ENCODE measurements at regions not wholly inside any gene's neighbourhood (a gene's known extent, or its start where the extent isn't known, plus 50 kb on each side); places are given as distances from the start of the nearest gene placed in this dataset.

DNA sequence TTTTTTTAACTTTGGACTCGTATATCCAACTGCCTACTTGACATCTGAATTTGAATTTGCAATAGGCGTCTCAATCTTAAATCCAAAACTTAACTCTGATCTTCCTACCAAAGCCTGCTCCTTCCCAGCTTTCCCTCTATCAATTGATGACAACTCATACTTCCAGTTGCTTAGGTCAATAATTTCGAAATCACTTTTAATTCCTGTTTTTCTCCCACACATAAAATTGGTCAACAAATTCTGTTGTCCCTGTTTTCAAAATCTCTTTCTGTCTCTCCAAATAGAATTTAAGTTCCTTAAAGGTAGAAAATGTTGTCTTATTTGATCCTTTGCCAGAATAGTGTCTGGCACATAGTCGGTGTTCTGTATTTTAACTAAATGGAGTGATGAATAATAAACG, 332.4 kb downstream of the SATB1 start:
- Histone ChIP-seq H3K4me1 (no peaks in the 10 kb centered on the region), H3K27me3 (no peaks in the 10 kb centered on the region), H3K4me3 (no peak overlapping the region), H3K9me3 (no peaks in the 10 kb centered on the region), H3K27ac (no peak overlapping the region), H3K36me3 (no peaks in the 10 kb centered on the region)
- no peak for TF ChIP-seq EP300 (IDR thresholded peaks at IDR 0.05)
- no peak for TF ChIP-seq POLR2AphosphoS5 (IDR thresholded peaks at IDR 0.05)
- TF ChIP-seq, protein P1, sequence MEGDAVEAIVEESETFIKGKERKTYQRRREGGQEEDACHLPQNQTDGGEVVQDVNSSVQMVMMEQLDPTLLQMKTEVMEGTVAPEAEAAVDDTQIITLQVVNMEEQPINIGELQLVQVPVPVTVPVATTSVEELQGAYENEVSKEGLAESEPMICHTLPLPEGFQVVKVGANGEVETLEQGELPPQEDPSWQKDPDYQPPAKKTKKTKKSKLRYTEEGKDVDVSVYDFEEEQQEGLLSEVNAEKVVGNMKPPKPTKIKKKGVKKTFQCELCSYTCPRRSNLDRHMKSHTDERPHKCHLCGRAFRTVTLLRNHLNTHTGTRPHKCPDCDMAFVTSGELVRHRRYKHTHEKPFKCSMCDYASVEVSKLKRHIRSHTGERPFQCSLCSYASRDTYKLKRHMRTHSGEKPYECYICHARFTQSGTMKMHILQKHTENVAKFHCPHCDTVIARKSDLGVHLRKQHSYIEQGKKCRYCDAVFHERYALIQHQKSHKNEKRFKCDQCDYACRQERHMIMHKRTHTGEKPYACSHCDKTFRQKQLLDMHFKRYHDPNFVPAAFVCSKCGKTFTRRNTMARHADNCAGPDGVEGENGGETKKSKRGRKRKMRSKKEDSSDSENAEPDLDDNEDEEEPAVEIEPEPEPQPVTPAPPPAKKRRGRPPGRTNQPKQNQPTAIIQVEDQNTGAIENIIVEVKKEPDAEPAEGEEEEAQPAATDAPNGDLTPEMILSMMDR (IDR thresholded peaks at IDR 0.05): no peak
- no peak for TF ChIP-seq POLR2A (IDR thresholded peaks at IDR 0.05)
- 47% methylated on average over 5 of the region's 5 CpGs for WGBS
- DNase-seq (ENCODE audit: low spot score in 2 of 2): no peak

- Histone ChIP-seq H3K4me3 (no peak overlapping the region), H3K27me3 (peaks cover 5% of the 10 kb centered on the region), H3K4me1 (no peaks in the 10 kb centered on the region), H3K27ac (no peak overlapping the region), H3K36me3 (no peaks in the 10 kb centered on the region), H3K9me3 (no peaks in the 10 kb centered on the region)
- TF ChIP-seq POLR2A (IDR thresholded peaks at IDR 0.05): no peak
- TF ChIP-seq POLR2AphosphoS5 (IDR thresholded peaks at IDR 0.05): no peak
- TF ChIP-seq EP300 (IDR thresholded peaks at IDR 0.05): no peak
- TF ChIP-seq, protein P1 (IDR thresholded peaks at IDR 0.05): no peak
- DNase-seq (ENCODE audit: low spot score in 2 of 2): no peak
These were observed 334.8 kb downstream of the SATB1 start for GRCh38 chr3:18090377-18090776.

- DNase-seq (ENCODE audit: low spot score in 2 of 2): no peak
- peaks cover 5% of the 10 kb centered on the region for H3K27me3 ChIP-seq
- no peak overlapping the region for H3K4me3 ChIP-seq
- TF ChIP-seq EP300 (IDR thresholded peaks at IDR 0.05): no peak
- no peak for TF ChIP-seq POLR2A (IDR thresholded peaks at IDR 0.05)
- TF ChIP-seq, protein P1 (IDR thresholded peaks at IDR 0.05): no peak
- TF ChIP-seq POLR2AphosphoS5 (IDR thresholded peaks at IDR 0.05): no peak
- H3K4me1 ChIP-seq: no peaks in the 10 kb centered on the region
- H3K27ac ChIP-seq: no peak overlapping the region
- no peaks in the 10 kb centered on the region for H3K9me3 ChIP-seq
- H3K36me3 ChIP-seq: no peaks in the 10 kb centered on the region
- WGBS: 41% methylated on average over 3 of the region's 3 CpGs
These were observed 337.2 kb downstream of the SATB1 start for GRCh38 chr3:18087988-18088387.

DNA sequence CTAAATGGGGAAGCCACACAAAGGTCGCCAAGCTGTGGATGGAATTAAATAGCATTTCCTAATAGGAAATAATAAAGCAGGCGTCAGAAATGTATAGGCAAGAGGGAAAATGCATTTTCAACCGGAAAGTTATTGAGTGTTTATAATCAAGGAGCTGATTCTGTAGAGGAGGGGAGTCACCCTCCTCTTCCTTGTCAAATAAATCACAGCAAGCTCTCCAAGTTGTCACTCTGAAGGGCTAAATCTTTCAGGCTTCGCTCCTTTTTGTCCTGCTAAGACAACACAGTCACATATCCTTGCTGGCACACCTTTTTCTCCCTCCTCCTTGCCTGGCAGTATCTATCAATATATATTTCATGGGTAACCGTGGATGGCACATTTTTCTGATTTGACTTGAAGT, 338.4 kb downstream of the SATB1 start:
- Histone ChIP-seq H3K4me1 (no peaks in the 10 kb centered on the region), H3K27me3 (peaks cover 5% of the 10 kb centered on the region), H3K9me3 (no peaks in the 10 kb centered on the region), H3K4me3 (no peak overlapping the region), H3K36me3 (no peaks in the 10 kb centered on the region), H3K27ac (no peak overlapping the region)
- no peak for DNase-seq (ENCODE audit: low spot score in 2 of 2)
- no peak for TF ChIP-seq POLR2A (IDR thresholded peaks at IDR 0.05)
- TF ChIP-seq EP300 (IDR thresholded peaks at IDR 0.05): no peak
- TF ChIP-seq, protein P1 (IDR thresholded peaks at IDR 0.05): no peak
- no peak for TF ChIP-seq POLR2AphosphoS5 (IDR thresholded peaks at IDR 0.05)
- 54% methylated on average over 5 of the region's 5 CpGs for WGBS

DNA sequence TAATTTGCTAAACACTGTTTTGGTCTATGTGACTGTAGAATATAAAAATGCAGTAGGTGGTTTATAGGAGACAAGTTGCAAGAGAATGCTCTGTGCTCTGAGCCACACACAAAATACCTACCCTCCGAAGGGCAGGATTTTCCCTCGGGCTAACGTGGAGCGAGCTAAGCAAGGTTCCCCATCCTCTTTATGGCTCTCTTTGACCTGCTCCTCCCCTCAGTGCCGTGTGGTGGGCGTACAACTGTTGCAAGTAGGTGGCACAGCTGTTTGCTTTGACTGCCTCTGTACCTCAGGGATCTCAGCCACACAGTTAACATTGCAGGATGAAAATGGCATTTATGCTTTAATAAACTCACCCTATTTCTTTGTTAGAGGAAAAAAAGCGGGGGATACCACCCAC, 339.1 kb downstream of the SATB1 start:
- Histone ChIP-seq H3K4me1 (no peaks in the 10 kb centered on the region), H3K9me3 (no peaks in the 10 kb centered on the region), H3K4me3 (no peak overlapping the region), H3K27ac (no peak overlapping the region), H3K27me3 (peaks cover 5% of the 10 kb centered on the region), H3K36me3 (no peaks in the 10 kb centered on the region)
- DNase-seq (ENCODE audit: low spot score in 2 of 2): no peak
- no peak for TF ChIP-seq POLR2A (IDR thresholded peaks at IDR 0.05)
- TF ChIP-seq, protein P1 (IDR thresholded peaks at IDR 0.05): no peak
- TF ChIP-seq POLR2AphosphoS5 (IDR thresholded peaks at IDR 0.05): no peak
- 45% methylated on average over 7 of the region's 7 CpGs for WGBS

All from suprapubic skin (tissue), 4 donors.